ENCODE measurements at regions not wholly inside any gene's neighbourhood (a gene's known extent, or its start where the extent isn't known, plus 50 kb on each side); places are given as distances from the start of the nearest gene placed in this dataset.

- TF ChIP-seq YY1 (IDR thresholded peaks at IDR 0.05; ENCODE audit: insufficient read depth, insufficient read length) (no peak), SUZ12 (IDR thresholded peaks at IDR 0.05; ENCODE audit: extremely low read depth, insufficient read depth, insufficient read length) (no peak)
Measured at GRCh38 chr13:78907006-78907405, 248.1 kb upstream of the OBI1 start.
